Peyer's patch (tissue), 4 donors: ENCODE measurements at regions not wholly inside any gene's neighbourhood (a gene's known extent, or its start where the extent isn't known, plus 50 kb on each side); places are given as distances from the start of the nearest gene placed in this dataset.

Experiments
- POLR2A ChIP-seq, 2 donors: fragments of 450-650 bp; IDR thresholded peaks; one replicate each; pipeline ENCODE4 v1.5.1; 2017; ENCODE audit warnings: antibody characterized with exemption in 2 of 2, mild to moderate bottlenecking in 2 of 2, moderate library complexity in 2 of 2
- TF ChIP-seq, protein P1 (sequence below), 6 experiments: fragments of 450-650 bp in 4 of 6; fragments of 200-600 bp in 2 of 6; sonication (generic) in 1 of 6; IDR thresholded peaks; one replicate each; pipeline ENCODE4 v1.5.1; 2017 to 2019; ENCODE audit warnings: antibody characterized with exemption in 6 of 6, mild to moderate bottlenecking in 3 of 6, moderate library complexity in 1 of 6

DNA sequence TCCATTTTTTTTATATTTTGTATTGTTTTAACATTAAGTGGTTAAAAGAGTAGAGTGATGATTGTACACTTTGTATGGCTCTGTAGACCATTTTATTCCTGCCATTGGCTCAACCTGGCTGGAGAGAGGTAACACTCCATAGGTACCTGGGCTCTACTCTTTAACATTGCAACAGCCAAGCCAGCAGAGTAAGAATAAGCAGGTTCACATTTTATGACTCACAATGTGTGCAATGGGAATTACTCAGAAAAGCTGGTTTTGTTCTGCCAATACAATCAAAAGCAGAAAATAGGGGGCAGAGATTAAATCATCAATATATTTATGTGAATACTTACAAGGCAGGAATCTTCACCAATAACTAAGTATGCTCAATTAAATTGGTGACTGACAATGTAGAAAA, 1324.0 kb downstream of the AMY1C start:
- TF ChIP-seq, protein P1, sequence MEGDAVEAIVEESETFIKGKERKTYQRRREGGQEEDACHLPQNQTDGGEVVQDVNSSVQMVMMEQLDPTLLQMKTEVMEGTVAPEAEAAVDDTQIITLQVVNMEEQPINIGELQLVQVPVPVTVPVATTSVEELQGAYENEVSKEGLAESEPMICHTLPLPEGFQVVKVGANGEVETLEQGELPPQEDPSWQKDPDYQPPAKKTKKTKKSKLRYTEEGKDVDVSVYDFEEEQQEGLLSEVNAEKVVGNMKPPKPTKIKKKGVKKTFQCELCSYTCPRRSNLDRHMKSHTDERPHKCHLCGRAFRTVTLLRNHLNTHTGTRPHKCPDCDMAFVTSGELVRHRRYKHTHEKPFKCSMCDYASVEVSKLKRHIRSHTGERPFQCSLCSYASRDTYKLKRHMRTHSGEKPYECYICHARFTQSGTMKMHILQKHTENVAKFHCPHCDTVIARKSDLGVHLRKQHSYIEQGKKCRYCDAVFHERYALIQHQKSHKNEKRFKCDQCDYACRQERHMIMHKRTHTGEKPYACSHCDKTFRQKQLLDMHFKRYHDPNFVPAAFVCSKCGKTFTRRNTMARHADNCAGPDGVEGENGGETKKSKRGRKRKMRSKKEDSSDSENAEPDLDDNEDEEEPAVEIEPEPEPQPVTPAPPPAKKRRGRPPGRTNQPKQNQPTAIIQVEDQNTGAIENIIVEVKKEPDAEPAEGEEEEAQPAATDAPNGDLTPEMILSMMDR (IDR thresholded peaks at IDR 0.05): no peak
- TF ChIP-seq POLR2A (IDR thresholded peaks at IDR 0.05): no peak
